Peyer's patch (tissue), 4 donors: ENCODE measurements at regions not wholly inside any gene's neighbourhood (a gene's known extent, or its start where the extent isn't known, plus 50 kb on each side); places are given as distances from the start of the nearest gene placed in this dataset.

ENCODE experiments used
- DNase-seq, 3 donors: peaks; one replicate each; pipeline ENCODE4 v3.0.0-alpha.2; 2017 to 2019
- H3K27ac ChIP-seq, 4 donors: fragments of 200-600 bp; sonication (generic); one replicate each; pipeline ENCODE4 v1.5.1; 2016 to 2019
- H3K27me3 ChIP-seq, 2 donors: fragments of 200-600 bp; sonication (generic); one replicate each; pipeline ENCODE4 v1.5.1; 2019
- H3K36me3 ChIP-seq, 3 donors: fragments of 200-600 bp; sonication (generic); one replicate each; pipeline ENCODE4 v1.5.1; 2016 to 2019
- H3K4me1 ChIP-seq, 4 donors: fragments of 200-600 bp; sonication (generic); one replicate each; pipeline ENCODE4 v1.5.1; 2016 to 2019
- H3K4me3 ChIP-seq, 4 donors: fragments of 200-600 bp; sonication (generic); 1 replicate in 3 of 4; 2 replicates in 1 of 4; pipeline ENCODE4 v1.5.1; 2016 to 2019; ENCODE audit warnings: mild to moderate bottlenecking in 1 of 4
- H3K9me3 ChIP-seq, 4 donors: fragments of 200-600 bp; sonication (generic); one replicate each; pipeline ENCODE4 v1.5.1; 2016 to 2019; ENCODE audit warnings: mild to moderate bottlenecking in 1 of 4
- POLR2A ChIP-seq, 2 donors: fragments of 450-650 bp; IDR thresholded peaks; one replicate each; pipeline ENCODE4 v1.5.1; 2017; ENCODE audit warnings: antibody characterized with exemption in 2 of 2, mild to moderate bottlenecking in 2 of 2, moderate library complexity in 2 of 2
- TF ChIP-seq, protein P1 (sequence below), 6 experiments: fragments of 450-650 bp in 4 of 6; fragments of 200-600 bp in 2 of 6; sonication (generic) in 1 of 6; IDR thresholded peaks; one replicate each; pipeline ENCODE4 v1.5.1; 2017 to 2019; ENCODE audit warnings: antibody characterized with exemption in 6 of 6, mild to moderate bottlenecking in 3 of 6, moderate library complexity in 1 of 6

GRCh38 chr16:79348521-79349306 lies 251.8 kb downstream of the MAF start:
- DNase-seq: no peak
- TF ChIP-seq POLR2A (IDR thresholded peaks at IDR 0.05): no peak
- TF ChIP-seq, protein P1, sequence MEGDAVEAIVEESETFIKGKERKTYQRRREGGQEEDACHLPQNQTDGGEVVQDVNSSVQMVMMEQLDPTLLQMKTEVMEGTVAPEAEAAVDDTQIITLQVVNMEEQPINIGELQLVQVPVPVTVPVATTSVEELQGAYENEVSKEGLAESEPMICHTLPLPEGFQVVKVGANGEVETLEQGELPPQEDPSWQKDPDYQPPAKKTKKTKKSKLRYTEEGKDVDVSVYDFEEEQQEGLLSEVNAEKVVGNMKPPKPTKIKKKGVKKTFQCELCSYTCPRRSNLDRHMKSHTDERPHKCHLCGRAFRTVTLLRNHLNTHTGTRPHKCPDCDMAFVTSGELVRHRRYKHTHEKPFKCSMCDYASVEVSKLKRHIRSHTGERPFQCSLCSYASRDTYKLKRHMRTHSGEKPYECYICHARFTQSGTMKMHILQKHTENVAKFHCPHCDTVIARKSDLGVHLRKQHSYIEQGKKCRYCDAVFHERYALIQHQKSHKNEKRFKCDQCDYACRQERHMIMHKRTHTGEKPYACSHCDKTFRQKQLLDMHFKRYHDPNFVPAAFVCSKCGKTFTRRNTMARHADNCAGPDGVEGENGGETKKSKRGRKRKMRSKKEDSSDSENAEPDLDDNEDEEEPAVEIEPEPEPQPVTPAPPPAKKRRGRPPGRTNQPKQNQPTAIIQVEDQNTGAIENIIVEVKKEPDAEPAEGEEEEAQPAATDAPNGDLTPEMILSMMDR (IDR thresholded peaks at IDR 0.05): no peak
- no peak overlapping the region for H3K4me3 ChIP-seq
- no peaks in the 10 kb centered on the region for H3K9me3 ChIP-seq
- H3K27me3 ChIP-seq: no peaks in the 10 kb centered on the region
- no peaks in the 10 kb centered on the region for H3K4me1 ChIP-seq
- no peak overlapping the region for H3K27ac ChIP-seq
- no peaks in the 10 kb centered on the region for H3K36me3 ChIP-seq

DNA sequence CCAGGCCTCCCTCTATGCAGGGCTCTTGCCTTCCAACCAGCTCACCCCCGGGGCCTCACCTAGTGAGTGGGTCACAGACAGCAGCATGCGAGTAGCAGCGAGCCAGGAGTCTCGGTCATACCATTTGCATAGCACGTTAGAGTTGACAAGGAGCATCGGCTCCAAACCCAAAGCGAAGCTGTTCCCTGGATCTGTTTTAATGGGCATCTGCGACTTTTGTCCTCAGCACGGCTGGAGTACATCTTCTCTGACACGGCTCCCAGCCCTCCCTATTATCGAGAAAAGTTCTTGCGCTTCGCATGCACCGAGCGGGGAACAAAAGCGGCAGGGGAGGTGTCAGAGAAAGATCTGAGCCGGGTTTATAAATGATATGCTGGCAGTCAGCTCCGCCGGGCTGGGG lies 253.3 kb downstream of the MAF start:
- Histone ChIP-seq H3K9me3 (no peaks in the 10 kb centered on the region), H3K27me3 (no peaks in the 10 kb centered on the region)
- TF ChIP-seq, protein P1 (IDR thresholded peaks at IDR 0.05): no peak
- no peak for TF ChIP-seq POLR2A (IDR thresholded peaks at IDR 0.05)

DNA sequence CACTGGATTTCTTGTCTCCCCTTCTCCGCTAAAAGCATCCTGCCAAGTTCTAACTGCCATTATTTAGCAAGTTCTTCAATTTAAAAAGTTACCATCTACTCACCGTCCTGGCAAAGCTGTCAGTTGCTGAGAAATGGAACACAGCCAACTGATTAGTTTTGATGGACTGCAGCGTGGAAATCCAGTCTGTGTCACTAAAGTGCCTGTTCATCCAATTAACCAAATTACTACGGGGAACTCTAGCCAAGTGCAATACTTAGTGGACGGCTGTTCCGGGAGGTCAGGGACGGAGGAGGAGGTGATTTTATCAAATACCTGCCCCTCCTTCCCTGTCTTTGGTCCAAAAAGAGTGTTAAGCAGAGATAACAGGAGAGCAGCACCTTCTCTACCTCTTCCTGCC lies 260.7 kb downstream of the MAF start:
- no peak for TF ChIP-seq POLR2A (IDR thresholded peaks at IDR 0.05)
- TF ChIP-seq, protein P1 (IDR thresholded peaks at IDR 0.05): no peak
- Histone ChIP-seq H3K27me3 (no peaks in the 10 kb centered on the region), H3K4me3 (no peak overlapping the region), H3K4me1 (no peaks in the 10 kb centered on the region), H3K36me3 (no peaks in the 10 kb centered on the region), H3K9me3 (no peaks in the 10 kb centered on the region), H3K27ac (no peak overlapping the region)
- DNase-seq: no peak

More for the DNA sequence above, 253.3 kb downstream of the MAF start:
- Histone ChIP-seq H3K4me1 (no peaks in the 10 kb centered on the region), H3K27ac (no peak overlapping the region), H3K36me3 (no peaks in the 10 kb centered on the region), H3K4me3 (no peak overlapping the region)
- DNase-seq: no peak

DNA sequence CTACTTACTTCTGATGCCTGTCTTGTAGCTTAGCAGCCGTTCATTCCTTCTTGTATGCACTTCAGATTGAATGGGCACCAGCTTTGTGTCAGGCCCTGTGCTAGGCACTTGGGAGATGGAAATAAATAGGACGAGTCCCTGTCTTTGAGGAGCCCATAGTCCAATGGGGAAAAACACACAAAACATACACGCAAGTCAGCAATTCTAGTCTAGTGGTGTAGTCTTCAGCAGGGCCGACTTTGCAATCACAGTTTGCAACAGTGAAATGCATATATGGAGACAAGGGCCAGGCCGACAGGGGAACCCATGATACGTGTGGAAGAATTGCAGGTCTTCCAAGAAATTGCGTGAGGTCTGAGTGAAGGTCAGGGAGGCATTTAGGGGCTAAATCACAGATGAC lies 262.6 kb downstream of the MAF start:
- no peaks in the 10 kb centered on the region for H3K9me3 ChIP-seq
- no peak for DNase-seq
- no peaks in the 10 kb centered on the region for H3K27me3 ChIP-seq
- no peaks in the 10 kb centered on the region for H3K36me3 ChIP-seq
- no peak overlapping the region for H3K27ac ChIP-seq
- H3K4me3 ChIP-seq: no peak overlapping the region
- H3K4me1 ChIP-seq: no peaks in the 10 kb centered on the region
- no peak for TF ChIP-seq POLR2A (IDR thresholded peaks at IDR 0.05)
- TF ChIP-seq, protein P1 (IDR thresholded peaks at IDR 0.05): no peak

DNA sequence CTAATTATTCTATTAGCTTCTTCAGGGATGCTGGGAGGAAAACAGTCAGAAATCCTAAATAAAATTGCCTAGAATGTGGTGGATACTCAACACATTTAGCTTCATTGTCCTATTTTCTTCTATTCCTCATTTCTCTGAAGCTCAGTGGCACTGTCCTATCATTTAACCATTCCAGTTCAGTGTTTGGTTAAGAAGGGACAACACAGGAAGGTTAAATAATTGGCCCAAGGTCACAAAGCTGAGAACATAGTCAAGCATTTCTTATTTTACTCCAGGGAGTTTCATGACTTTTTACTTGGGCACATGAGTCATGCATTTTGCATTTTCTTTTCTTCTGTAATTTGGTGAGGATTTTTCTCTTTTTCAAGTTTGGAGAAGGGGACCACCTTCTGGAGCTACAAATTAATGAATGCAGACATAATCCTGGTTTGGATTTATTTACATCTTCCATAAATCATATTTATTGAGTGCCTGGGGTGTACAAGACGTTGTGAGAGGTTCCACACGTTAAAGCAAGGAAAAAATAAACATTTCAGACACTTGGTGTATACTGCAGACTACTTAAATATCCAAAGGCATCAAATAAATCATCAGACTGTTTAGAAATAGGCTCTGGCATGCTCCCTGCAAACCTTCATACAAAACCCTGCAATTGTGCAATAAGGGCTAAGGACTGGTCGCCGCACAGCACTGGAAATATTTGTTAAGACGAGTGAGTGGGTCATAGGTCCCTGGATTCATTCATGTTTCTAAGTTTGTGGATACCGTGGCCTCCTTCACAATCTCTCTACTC lies 263.9 kb downstream of the MAF start:
- Histone ChIP-seq H3K36me3 (no peaks in the 10 kb centered on the region), H3K4me3 (no peak overlapping the region), H3K27me3 (no peaks in the 10 kb centered on the region), H3K27ac (no peak overlapping the region), H3K4me1 (no peaks in the 10 kb centered on the region), H3K9me3 (no peaks in the 10 kb centered on the region)
- DNase-seq: no peak
- TF ChIP-seq, protein P1 (IDR thresholded peaks at IDR 0.05): no peak
- no peak for TF ChIP-seq POLR2A (IDR thresholded peaks at IDR 0.05)
